OCI-LY3 (cell line): ENCODE measurements at regions not wholly inside any gene's neighbourhood (a gene's known extent, or its start where the extent isn't known, plus 50 kb on each side); places are given as distances from the start of the nearest gene placed in this dataset.

Experiments
- H2AFZ ChIP-seq: fragments of 200-600, 300-600 bp; shearing (Covaris generic); 2 replicates; pipeline ENCODE4 v1.6.0; 2014; ENCODE audit warnings: antibody characterized with exemption, low read depth, low read length
- H3K27ac ChIP-seq: fragments of 200-600, 300-600 bp; sonication (generic); 2 replicates; pipeline ENCODE4 v1.5.1; 2014; ENCODE audit warnings: mild to moderate bottlenecking, low read length, moderate library complexity, mixed read lengths
- H3K27me3 ChIP-seq: fragments of 200-600, 300-600 bp; sonication (generic); 2 replicates; pipeline ENCODE4 v1.6.1; 2014; ENCODE audit warnings: low read depth, low read length, mixed read lengths
- H3K36me3 ChIP-seq: fragments of 200-600, 300-600 bp; sonication (generic); replicated peaks from 2 replicates; pipeline ENCODE3; 2014; ENCODE audit warnings: low read depth, low read length, mixed read lengths
- H3K4me1 ChIP-seq: fragments of 300-600, 200-600 bp; sonication (generic); 2 replicates; pipeline ENCODE4 v1.6.1; 2014; ENCODE audit warnings: low read length, mixed read lengths
- H3K4me2 ChIP-seq: fragments of 200-600, 300-600 bp; sonication (generic); 2 replicates; pipeline ENCODE4 v1.6.1; 2014; ENCODE audit warnings: low read length, mixed read lengths
- H3K4me3 ChIP-seq: fragments of 300-600, 200-600 bp; sonication (generic); 2 replicates; pipeline ENCODE4 v1.5.1; 2014; ENCODE audit warnings: antibody characterized with exemption, mild to moderate bottlenecking, low read length, moderate library complexity
- H3K79me2 ChIP-seq: fragments of 300-600, 200-600 bp; shearing (Covaris generic); 2 replicates; pipeline ENCODE4 v1.6.1; 2014; ENCODE audit warnings: mild to moderate bottlenecking, low read length, mixed read lengths
- H3K9ac ChIP-seq: fragments of 300-600, 200-600 bp; shearing (Covaris generic); 2 replicates; pipeline ENCODE4 v1.6.0; 2014; ENCODE audit warnings: mild to moderate bottlenecking, low read length, moderate library complexity
- H3K9me3 ChIP-seq: fragments of 200-600, 300-600 bp; shearing (Covaris generic); 2 replicates; pipeline ENCODE4 v1.6.1; 2014; ENCODE audit warnings: low read length, mixed read lengths; ENCODE audit not compliant: insufficient read depth
- H4K20me1 ChIP-seq: fragments of 200-600, 300-600 bp; sonication (generic); 2 replicates; pipeline ENCODE4 v1.6.1; 2016; ENCODE audit warnings: low read length, mixed read lengths; ENCODE audit not compliant: insufficient read depth
- CTCF ChIP-seq: fragments of 200-600, 300-600 bp; sonication (generic); IDR thresholded peaks from 2 replicates; pipeline ENCODE4 v1.5.1; 2014; ENCODE audit warnings: antibody characterized with exemption, low read length, low read depth
- EZH2phosphoT487 ChIP-seq: fragments of 200-600 bp; shearing (Covaris generic); IDR thresholded peaks from 2 replicates; pipeline ENCODE4 v1.6.1; 2018; ENCODE audit warnings: antibody characterized with exemption, mixed run types, low read depth

DNA sequence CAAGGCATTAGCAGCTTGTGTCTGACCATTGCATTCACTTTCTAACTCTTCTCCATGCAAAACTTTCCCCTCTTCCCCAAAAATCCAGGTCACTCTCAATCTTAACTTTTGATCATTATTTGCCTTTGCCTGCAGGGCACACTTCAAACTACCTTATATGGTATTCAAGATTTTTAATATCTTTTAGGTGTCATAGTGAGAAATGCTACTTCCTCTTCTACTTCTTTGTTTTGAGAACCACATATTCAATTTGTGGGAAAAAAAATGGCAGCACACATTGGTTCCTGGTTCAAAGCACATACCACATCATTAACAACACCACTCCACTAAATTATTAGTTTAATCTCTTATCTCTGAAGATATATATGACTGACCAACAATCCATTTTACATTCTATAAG is 1267.0 kb upstream of the CITED2 start:
- Histone ChIP-seq H3K9ac (no peak overlapping the region), H3K27ac (peak overlapping the region; percentile 52; the same call in 1 of the 2 replicates), H3K4me1 (peaks cover 22% of the 10 kb centered on the region), H4K20me1 (no peaks in the 10 kb centered on the region), H3K36me3 (peaks cover 7% of the 10 kb centered on the region), H3K79me2 (no peaks in the 10 kb centered on the region), H2AFZ (no peak overlapping the region), H3K4me3 (no peak overlapping the region), H3K4me2 (no peak overlapping the region), H3K27me3 (no peaks in the 10 kb centered on the region), H3K9me3 (no peaks in the 10 kb centered on the region)
- TF ChIP-seq CTCF = no peak
- TF ChIP-seq EZH2phosphoT487 = no peak

- Histone ChIP-seq H3K79me2 (no peaks in the 10 kb centered on the region), H2AFZ (peak overlapping the region; percentile 94), H3K9ac (peak overlapping the region; percentile 35), H3K4me1 (peaks cover 29% of the 10 kb centered on the region), H3K9me3 (no peaks in the 10 kb centered on the region), H3K4me2 (peak overlapping the region; percentile 80), H3K4me3 (peak overlapping the region; percentile 73), H3K27ac (peak overlapping the region; percentile 47), H3K27me3 (no peaks in the 10 kb centered on the region), H3K36me3 (peaks cover under 1% of the 10 kb centered on the region), H4K20me1 (no peaks in the 10 kb centered on the region)
- TF ChIP-seq CTCF = no peak
Observed at GRCh38 chr6:140636908-140637402, 1262.5 kb upstream of the CITED2 start.

DNA sequence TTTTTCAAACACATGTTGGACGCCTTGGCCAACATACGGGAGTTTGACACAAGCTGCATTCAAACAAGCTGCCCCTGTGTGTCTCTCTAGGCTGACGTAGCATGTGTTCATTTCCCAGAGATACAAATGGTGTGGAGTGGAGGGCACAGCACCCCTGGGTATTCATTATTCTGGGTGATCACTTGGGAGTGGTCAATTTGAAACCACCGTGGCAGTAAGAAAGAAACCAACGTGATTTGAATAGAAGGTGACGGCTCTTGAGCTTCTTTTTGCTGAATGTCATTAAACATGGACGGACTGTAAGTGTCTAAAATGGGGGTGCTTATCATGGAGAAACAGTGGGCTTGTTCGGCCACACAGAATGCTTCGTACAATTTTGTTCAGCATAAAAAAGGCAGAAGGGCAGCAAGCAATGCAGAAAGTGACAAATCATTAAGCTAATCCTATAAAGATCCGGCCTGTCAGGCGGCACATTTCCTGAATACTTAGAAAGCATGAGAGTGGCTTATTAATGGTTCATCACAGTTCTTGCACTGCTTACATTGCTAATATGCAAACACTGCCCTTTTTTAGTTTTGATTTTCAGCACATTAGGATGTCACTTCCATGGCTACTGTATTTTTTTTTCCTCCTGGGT is 1261.9 kb upstream of the CITED2 start:
- Histone ChIP-seq H3K9ac (peak overlapping the region; percentile 35), H3K4me2 (peak overlapping the region; percentile 80), H3K27me3 (no peaks in the 10 kb centered on the region), H3K9me3 (no peaks in the 10 kb centered on the region), H3K36me3 (no peaks in the 10 kb centered on the region), H2AFZ (peak overlapping the region; percentile 94), H4K20me1 (no peaks in the 10 kb centered on the region), H3K4me3 (peak overlapping the region; percentile 73), H3K79me2 (no peaks in the 10 kb centered on the region), H3K4me1 (peaks cover 23% of the 10 kb centered on the region), H3K27ac (peak overlapping the region; percentile 47)
- TF ChIP-seq EZH2phosphoT487 (no peak), CTCF (peak; percentile 12; the same call in 1 of the 2 replicates)

GRCh38 chr6:140627002-140627401 is 1252.6 kb upstream of the CITED2 start:
- Histone ChIP-seq H3K4me2 (no peak overlapping the region), H3K4me1 (no peaks in the 10 kb centered on the region), H3K9ac (no peak overlapping the region), H3K4me3 (no peak overlapping the region), H4K20me1 (no peaks in the 10 kb centered on the region), H2AFZ (no peak overlapping the region), H3K79me2 (no peaks in the 10 kb centered on the region), H3K36me3 (no peaks in the 10 kb centered on the region), H3K27ac (no peak overlapping the region), H3K27me3 (no peaks in the 10 kb centered on the region), H3K9me3 (no peaks in the 10 kb centered on the region)
- TF ChIP-seq EZH2phosphoT487 (no peak), CTCF (no peak)
